Choroid plexus epithelial cell (primary cell): ENCODE measurements at regions not wholly inside any gene's neighbourhood (a gene's known extent, or its start where the extent isn't known, plus 50 kb on each side); places are given as distances from the start of the nearest gene placed in this dataset.

Experiments
- DNase-seq: peaks from one replicate; pipeline ENCODE4 v3.0.0-alpha.2; 2010; ENCODE audit warnings: low read depth
- H3K4me3 ChIP-seq: 2 replicates; pipeline ENCODE4 v1.5.1; 2011; ENCODE audit warnings: low read depth, mild to moderate bottlenecking, control low read depth, low read length, moderate library complexity
- TF ChIP-seq, protein P1 (sequence below): conservative IDR thresholded peaks from 2 replicates; pipeline ENCODE4 v1.5.1; 2011; ENCODE audit warnings: low read depth, mild to moderate bottlenecking, control low read depth, inconsistent platforms, low read length, moderate library complexity

GRCh38 chr15:70501849-70502248, 261.5 kb downstream of the UACA start:
- TF ChIP-seq, protein P1, sequence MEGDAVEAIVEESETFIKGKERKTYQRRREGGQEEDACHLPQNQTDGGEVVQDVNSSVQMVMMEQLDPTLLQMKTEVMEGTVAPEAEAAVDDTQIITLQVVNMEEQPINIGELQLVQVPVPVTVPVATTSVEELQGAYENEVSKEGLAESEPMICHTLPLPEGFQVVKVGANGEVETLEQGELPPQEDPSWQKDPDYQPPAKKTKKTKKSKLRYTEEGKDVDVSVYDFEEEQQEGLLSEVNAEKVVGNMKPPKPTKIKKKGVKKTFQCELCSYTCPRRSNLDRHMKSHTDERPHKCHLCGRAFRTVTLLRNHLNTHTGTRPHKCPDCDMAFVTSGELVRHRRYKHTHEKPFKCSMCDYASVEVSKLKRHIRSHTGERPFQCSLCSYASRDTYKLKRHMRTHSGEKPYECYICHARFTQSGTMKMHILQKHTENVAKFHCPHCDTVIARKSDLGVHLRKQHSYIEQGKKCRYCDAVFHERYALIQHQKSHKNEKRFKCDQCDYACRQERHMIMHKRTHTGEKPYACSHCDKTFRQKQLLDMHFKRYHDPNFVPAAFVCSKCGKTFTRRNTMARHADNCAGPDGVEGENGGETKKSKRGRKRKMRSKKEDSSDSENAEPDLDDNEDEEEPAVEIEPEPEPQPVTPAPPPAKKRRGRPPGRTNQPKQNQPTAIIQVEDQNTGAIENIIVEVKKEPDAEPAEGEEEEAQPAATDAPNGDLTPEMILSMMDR: no peak
- no peak overlapping the region for H3K4me3 ChIP-seq
- no peak for DNase-seq

DNA sequence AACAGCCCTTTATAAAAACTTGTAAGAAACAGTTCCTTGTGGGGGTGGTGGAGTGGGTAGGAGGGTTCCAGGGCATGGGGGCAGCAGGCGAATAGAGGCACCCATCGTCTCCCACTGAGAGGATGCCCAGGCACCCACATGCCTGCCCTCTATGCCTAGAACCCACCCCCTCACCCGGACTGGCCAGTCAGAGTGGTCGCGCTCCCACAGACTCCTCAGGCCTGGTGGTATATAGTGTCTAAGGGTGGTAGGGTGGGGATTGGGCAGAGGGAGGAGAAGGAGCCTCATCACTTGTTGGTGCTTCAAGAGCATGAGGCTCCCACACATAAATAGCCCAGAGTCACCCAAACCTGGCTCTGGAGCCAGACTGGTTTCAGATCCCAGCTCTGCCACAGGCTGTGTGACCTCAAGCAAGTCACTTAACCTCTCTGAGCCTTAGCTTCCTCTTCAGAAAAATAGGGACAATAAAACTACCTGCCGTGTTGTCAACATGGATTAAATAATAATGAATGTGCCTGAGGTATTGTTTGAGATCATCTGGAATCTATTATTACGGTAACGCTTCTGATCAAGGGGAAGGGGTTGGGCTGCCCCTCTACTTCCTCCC, 262.1 kb downstream of the UACA start:
- no peak overlapping the region for H3K4me3 ChIP-seq
- TF ChIP-seq, protein P1: no peak
- no peak for DNase-seq

DNA sequence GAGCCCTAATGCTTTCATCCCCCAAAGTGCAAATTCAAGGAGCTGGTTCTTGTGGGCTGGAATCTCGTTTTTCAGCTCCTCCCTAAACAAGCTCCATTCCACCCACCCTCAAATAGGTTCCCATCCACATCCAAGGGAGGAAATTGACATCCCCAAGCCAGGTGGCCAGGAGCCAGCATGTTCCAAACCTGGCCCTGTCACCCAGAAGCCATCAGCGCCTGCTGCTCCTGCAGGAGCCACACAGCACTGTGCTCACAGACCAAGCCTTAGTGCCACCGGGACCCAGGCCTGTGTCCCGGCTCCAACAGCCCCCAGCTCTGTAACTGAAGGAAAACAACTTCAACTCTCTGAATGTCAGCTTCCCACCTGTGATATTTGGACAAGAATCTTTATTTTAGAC, 263.6 kb downstream of the UACA start:
- TF ChIP-seq, protein P1: no peak
- no peak for DNase-seq
- no peak overlapping the region for H3K4me3 ChIP-seq

- TF ChIP-seq, protein P1: no peak
- no peak overlapping the region for H3K4me3 ChIP-seq
- no peak for DNase-seq
These were observed 265.2 kb downstream of the UACA start for GRCh38 chr15:70498096-70498626.

DNA sequence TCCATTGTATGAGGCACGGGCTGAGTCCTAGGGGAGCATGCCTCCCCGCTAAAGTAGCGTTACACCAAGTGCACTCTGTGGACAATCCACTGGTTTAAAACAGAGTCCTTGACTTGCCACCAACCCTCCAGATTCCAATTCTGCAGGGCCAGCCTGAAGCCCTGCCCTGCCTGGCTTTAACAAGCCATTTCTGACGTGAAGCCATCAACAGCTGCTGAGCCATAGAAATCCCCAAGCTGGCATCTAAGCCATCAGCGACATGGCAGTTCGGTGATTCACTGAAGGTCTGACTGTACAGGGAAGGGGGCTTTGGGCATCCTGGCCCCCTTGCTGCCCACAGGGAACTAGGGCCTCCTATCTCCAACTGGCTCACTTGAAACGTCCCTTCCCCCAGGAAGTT, 265.7 kb downstream of the UACA start:
- TF ChIP-seq, protein P1: no peak
- no peak for DNase-seq
- H3K4me3 ChIP-seq: no peak overlapping the region

DNA sequence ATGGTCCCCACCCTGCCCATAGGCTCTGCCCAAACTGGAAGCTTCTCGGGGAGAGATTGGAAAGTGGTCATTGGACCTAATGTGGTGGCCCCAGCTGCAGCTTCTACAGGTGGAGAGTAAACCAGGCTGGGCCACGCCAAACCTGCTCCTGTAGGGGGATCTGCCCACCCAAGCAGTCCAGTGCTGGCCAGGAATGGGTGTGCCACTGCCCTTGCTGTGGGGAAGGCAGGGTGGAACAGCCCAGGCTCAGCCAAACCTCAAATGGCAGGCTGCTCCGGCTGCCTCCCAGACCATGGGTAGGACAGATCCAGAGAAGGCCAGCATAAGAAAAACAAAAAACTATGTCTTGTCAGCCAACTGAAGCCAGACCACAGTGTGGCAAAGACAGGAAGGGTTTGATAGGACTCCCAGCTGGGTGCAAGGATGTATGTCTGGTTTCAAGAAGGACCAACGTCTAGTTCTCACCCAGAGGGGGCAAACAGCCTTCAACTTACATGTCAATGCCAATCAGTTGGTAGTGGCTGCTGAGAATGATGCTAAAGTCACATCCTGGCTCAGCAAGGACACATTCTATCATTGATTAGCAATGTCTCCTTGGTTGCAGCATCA, 267.3 kb downstream of the UACA start:
- DNase-seq: no peak
- TF ChIP-seq, protein P1: no peak
- no peak overlapping the region for H3K4me3 ChIP-seq
